ENCODE measurements at regions not wholly inside any gene's neighbourhood (a gene's known extent, or its start where the extent isn't known, plus 50 kb on each side); places are given as distances from the start of the nearest gene placed in this dataset.

- TF ChIP-seq CTCF (IDR thresholded peaks at IDR 0.05) (no peak), POLR2A (IDR thresholded peaks at IDR 0.05) (no peak)
These were observed 83.8 kb downstream of the RHOU start for GRCh38 chr1:228818928-228819630.

All from Peyer's patch (tissue), 4 donors.